ENCODE measurements at regions not wholly inside any gene's neighbourhood (a gene's known extent, or its start where the extent isn't known, plus 50 kb on each side); places are given as distances from the start of the nearest gene placed in this dataset.

DNA sequence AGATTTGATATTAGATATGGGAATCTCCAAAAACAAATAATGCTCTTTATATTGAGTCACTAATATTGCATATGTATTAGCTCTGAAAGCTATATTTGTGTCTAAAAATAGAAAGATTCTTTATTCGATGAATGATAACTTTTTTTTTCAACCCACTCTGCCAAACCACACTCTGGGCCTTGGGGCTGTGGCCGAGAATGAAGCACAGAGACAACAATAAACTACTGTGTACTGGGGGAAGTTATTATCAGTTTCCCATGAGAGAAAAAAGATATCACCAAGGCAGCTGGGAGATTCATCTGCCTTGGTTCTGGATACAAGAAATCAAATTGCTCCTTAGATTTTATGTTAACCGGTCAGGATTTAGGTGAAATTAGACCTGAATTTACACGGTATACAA, 762.2 kb downstream of the SUCLG1 start:
- in situ Hi-C loops (cut with MboI): no loop called here
- Histone ChIP-seq H3K4me1 (ENCODE audit: control insufficient read depth, insufficient read depth, low read length) (no peaks in the 10 kb centered on the region), H3K27me3 (replicated peaks in 1 of 2; ENCODE audit: control insufficient read depth in 2 of 2, insufficient read depth in 2 of 2, low read length in 1 of 2) (no peaks in the 10 kb centered on the region; a peak in 1 of 4 replicates), H3K4me2 (ENCODE audit: control insufficient read depth, insufficient read depth) (no peak overlapping the region), H3K36me3 (ENCODE audit: control insufficient read depth in 2 of 2, insufficient read depth in 2 of 2, low read length in 1 of 2) (no peaks in the 10 kb centered on the region), H3K27ac (ENCODE audit: control insufficient read depth, insufficient read depth) (no peak overlapping the region), H3K9ac (ENCODE audit: control insufficient read depth, insufficient read depth, low read length) (no peak overlapping the region), H2AFZ (ENCODE audit: control insufficient read depth, low read depth, low read length) (no peak overlapping the region), H4K20me1 (ENCODE audit: control insufficient read depth, insufficient read depth) (no peaks in the 10 kb centered on the region), H3K4me3 (no peak overlapping the region), H3K9me3 (replicated peaks; ENCODE audit: control insufficient read depth, insufficient read depth, low read length) (no peaks in the 10 kb centered on the region), H3K79me2 (ENCODE audit: control insufficient read depth, insufficient read depth, low read length) (no peaks in the 10 kb centered on the region)
- intact Hi-C loops (cut with micrococcal nuclease; ENCODE audit: unreplicated experiment): no loop called here
- BruUV-seq (replicated peaks): no TSS peak
- WGBS (ENCODE audit: insufficient coverage, insufficient replicate concordance, low lambda C conversion rate, missing lambda C conversion rate): 15% methylated on average over 4 of the region's 4 CpGs
- no peak for DNase-seq (ENCODE audit: low read depth, low spot score)
- no peak for FAIRE-seq
- POLR2A ChIA-PET: no interaction called here
- TF ChIP-seq, protein P1, sequence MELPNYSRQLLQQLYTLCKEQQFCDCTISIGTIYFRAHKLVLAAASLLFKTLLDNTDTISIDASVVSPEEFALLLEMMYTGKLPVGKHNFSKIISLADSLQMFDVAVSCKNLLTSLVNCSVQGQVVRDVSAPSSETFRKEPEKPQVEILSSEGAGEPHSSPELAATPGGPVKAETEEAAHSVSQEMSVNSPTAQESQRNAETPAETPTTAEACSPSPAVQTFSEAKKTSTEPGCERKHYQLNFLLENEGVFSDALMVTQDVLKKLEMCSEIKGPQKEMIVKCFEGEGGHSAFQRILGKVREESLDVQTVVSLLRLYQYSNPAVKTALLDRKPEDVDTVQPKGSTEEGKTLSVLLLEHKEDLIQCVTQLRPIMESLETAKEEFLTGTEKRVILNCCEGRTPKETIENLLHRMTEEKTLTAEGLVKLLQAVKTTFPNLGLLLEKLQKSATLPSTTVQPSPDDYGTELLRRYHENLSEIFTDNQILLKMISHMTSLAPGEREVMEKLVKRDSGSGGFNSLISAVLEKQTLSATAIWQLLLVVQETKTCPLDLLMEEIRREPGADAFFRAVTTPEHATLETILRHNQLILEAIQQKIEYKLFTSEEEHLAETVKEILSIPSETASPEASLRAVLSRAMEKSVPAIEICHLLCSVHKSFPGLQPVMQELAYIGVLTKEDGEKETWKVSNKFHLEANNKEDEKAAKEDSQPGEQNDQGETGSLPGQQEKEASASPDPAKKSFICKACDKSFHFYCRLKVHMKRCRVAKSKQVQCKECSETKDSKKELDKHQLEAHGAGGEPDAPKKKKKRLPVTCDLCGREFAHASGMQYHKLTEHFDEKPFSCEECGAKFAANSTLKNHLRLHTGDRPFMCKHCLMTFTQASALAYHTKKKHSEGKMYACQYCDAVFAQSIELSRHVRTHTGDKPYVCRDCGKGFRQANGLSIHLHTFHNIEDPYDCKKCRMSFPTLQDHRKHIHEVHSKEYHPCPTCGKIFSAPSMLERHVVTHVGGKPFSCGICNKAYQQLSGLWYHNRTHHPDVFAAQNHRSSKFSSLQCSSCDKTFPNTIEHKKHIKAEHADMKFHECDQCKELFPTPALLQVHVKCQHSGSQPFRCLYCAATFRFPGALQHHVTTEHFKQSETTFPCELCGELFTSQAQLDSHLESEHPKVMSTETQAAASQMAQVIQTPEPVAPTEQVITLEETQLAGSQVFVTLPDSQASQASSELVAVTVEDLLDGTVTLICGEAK (IDR thresholded peaks at IDR 0.05; ENCODE audit: borderline replicate concordance): no peak
- TF ChIP-seq NRF1 (conservative IDR thresholded peaks at IDR 0.05; ENCODE audit: low read depth, low read length) (no peak), MEF2B (IDR thresholded peaks at IDR 0.05; ENCODE audit: partially characterized antibody, poor library complexity, severe bottlenecking) (no peak), MYB (IDR thresholded peaks at IDR 0.05; ENCODE audit: borderline replicate concordance, low read depth, low read length) (no peak), ZNF24 (IDR thresholded peaks at IDR 0.05) (no peak), RBBP5 (conservative IDR thresholded peaks at IDR 0.05) (no peak)
- TF ChIP-seq, protein P2, sequence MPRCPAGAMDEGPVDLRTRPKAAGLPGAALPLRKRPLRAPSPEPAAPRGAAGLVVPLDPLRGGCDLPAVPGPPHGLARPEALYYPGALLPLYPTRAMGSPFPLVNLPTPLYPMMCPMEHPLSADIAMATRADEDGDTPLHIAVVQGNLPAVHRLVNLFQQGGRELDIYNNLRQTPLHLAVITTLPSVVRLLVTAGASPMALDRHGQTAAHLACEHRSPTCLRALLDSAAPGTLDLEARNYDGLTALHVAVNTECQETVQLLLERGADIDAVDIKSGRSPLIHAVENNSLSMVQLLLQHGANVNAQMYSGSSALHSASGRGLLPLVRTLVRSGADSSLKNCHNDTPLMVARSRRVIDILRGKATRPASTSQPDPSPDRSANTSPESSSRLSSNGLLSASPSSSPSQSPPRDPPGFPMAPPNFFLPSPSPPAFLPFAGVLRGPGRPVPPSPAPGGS (IDR thresholded peaks at IDR 0.05; ENCODE audit: borderline replicate concordance, insufficient read depth, low read depth, low read length, poor library complexity, severe bottlenecking): no peak
- TF ChIP-seq, protein P3, sequence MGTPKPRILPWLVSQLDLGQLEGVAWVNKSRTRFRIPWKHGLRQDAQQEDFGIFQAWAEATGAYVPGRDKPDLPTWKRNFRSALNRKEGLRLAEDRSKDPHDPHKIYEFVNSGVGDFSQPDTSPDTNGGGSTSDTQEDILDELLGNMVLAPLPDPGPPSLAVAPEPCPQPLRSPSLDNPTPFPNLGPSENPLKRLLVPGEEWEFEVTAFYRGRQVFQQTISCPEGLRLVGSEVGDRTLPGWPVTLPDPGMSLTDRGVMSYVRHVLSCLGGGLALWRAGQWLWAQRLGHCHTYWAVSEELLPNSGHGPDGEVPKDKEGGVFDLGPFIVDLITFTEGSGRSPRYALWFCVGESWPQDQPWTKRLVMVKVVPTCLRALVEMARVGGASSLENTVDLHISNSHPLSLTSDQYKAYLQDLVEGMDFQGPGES (IDR thresholded peaks at IDR 0.05): no peak
- TF ChIP-seq, protein P4, sequence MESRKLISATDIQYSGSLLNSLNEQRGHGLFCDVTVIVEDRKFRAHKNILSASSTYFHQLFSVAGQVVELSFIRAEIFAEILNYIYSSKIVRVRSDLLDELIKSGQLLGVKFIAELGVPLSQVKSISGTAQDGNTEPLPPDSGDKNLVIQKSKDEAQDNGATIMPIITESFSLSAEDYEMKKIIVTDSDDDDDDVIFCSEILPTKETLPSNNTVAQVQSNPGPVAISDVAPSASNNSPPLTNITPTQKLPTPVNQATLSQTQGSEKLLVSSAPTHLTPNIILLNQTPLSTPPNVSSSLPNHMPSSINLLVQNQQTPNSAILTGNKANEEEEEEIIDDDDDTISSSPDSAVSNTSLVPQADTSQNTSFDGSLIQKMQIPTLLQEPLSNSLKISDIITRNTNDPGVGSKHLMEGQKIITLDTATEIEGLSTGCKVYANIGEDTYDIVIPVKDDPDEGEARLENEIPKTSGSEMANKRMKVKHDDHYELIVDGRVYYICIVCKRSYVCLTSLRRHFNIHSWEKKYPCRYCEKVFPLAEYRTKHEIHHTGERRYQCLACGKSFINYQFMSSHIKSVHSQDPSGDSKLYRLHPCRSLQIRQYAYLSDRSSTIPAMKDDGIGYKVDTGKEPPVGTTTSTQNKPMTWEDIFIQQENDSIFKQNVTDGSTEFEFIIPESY (IDR thresholded peaks at IDR 0.05): no peak
- TF ChIP-seq, protein P5, sequence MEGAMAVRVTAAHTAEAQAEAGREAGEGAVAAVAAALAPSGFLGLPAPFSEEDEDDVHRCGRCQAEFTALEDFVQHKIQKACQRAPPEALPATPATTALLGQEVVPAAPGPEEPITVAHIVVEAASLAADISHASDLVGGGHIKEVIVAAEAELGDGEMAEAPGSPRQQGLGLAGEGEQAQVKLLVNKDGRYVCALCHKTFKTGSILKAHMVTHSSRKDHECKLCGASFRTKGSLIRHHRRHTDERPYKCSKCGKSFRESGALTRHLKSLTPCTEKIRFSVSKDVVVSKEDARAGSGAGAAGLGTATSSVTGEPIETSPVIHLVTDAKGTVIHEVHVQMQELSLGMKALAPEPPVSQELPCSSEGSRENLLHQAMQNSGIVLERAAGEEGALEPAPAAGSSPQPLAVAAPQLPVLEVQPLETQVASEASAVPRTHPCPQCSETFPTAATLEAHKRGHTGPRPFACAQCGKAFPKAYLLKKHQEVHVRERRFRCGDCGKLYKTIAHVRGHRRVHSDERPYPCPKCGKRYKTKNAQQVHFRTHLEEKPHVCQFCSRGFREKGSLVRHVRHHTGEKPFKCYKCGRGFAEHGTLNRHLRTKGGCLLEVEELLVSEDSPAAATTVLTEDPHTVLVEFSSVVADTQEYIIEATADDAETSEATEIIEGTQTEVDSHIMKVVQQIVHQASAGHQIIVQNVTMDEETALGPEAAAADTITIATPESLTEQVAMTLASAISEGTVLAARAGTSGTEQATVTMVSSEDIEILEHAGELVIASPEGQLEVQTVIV (IDR thresholded peaks at IDR 0.05; ENCODE audit: borderline replicate concordance, partially characterized antibody): no peak
- CTCF ChIA-PET: no interaction called here
- SMC1A ChIA-PET (ENCODE audit: uncharacterized antibody, unreplicated experiment): no interaction called here
- ATAC-seq: no peak
- RAD21 ChIA-PET (ENCODE audit: unreplicated experiment): no interaction called here
